Activated CD8-positive, alpha-beta T cell treated with anti-CD3 and anti-CD28 coated beads for 36 hours (primary cell): ENCODE measurements at regions not wholly inside any gene's neighbourhood (a gene's known extent, or its start where the extent isn't known, plus 50 kb on each side); places are given as distances from the start of the nearest gene placed in this dataset.

Experiments
- ATAC-seq: fragments of 200-7000 bp; cut with Tn5 transposase; one replicate; pipeline ENCODE4 v1.10.0; 2021; ENCODE audit warnings: mild to moderate bottlenecking, moderate library complexity
- CTCF ChIA-PET: fragments of 350-600 bp; sonication (Branson Sonifier 250); formaldehyde crosslinking; loops from one replicate; lab custom pipeline; 2021; ENCODE audit warnings: antibody characterized with exemption; lab: Charles Lee
- POLR2A ChIA-PET: fragments of 350-600 bp; sonication (Branson Sonifier 250); formaldehyde crosslinking; loops from one replicate; lab custom pipeline; 2021; ENCODE audit warnings: antibody characterized with exemption; lab: Charles Lee
- DNase-seq: peaks from one replicate; pipeline ENCODE4 v3.0.0-alpha.2; 2020
- H3K27ac Mint-ChIP-seq: one replicate; pipeline ENCODE4 v1.8.0; 2021; ENCODE audit warnings: mild to moderate bottlenecking, mixed read lengths
- H3K27me3 Mint-ChIP-seq: one replicate; pipeline ENCODE4 v1.8.0; 2021; ENCODE audit warnings: mixed read lengths
- H3K36me3 Mint-ChIP-seq: one replicate; pipeline ENCODE4 v1.8.0; 2021; ENCODE audit warnings: low read depth, mixed read lengths
- H3K4me1 Mint-ChIP-seq: one replicate; pipeline ENCODE4 v1.8.0; 2021; ENCODE audit warnings: low read depth, mixed read lengths
- H3K4me3 Mint-ChIP-seq: one replicate; pipeline ENCODE4 v1.8.0; 2021; ENCODE audit warnings: mild to moderate bottlenecking, moderate library complexity, mixed read lengths
- H3K9me3 Mint-ChIP-seq: one replicate; pipeline ENCODE4 v1.8.0; 2021; ENCODE audit warnings: mixed read lengths
- intact Hi-C: fragments of 100-400 bp; cut with micrococcal nuclease; formaldehyde crosslinking; loops from one replicate; pipeline ENCODE4 v1.10.0; 2022
- TF ChIP-seq, protein P1 (sequence below): fragments of 200-600 bp; IDR thresholded peaks from one replicate; pipeline ENCODE4 v1.8.0; 2022; ENCODE audit warnings: antibody characterized with exemption, mild to moderate bottlenecking

DNA sequence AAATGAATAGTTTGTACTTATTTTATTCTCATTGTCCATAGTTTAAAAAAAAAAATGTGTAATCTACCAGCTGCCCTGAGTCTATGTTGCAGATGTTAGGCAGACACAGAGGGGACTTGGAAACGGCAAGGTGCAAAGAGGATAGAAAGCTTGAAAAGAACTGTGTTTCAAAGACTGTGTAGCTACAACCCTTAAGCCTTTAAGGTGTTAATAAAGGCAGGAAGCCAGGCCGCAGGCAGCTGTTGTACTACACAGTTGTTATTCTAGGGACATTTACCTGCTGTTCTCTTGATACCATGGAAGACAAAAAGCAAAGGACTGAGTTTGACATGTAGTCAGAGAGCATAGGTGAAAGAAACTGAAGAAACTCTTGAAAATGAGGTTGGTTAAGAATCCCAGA lies 440.0 kb downstream of the TUSC7 start:
- intact Hi-C loops: no loop called here
- no peaks in the 10 kb centered on the region for H3K27me3 Mint-ChIP-seq
- H3K4me3 Mint-ChIP-seq: no peak overlapping the region

DNA sequence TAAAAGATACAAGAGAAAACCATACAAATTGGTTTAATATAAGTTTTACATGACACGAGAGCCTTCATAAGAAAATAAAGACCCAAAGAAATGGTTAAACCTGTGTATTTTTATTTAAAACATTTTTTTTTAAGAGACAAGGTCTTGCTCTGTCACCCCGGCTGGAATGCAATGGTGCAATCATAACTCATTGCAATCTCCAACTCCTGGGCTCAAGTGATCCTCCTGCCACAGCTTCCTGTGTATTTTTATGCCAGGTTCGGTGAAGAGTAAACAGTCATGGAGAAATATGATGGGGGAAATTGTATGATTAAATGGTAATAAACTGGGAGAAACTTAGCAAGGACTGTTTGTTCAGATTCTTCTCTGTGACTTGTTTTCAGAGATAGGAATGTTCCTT lies 441.0 kb downstream of the TUSC7 start:
- DNase-seq (no peak), ATAC-seq (no peak)
- H3K4me3 Mint-ChIP-seq: no peak overlapping the region
- TF ChIP-seq, protein P1, sequence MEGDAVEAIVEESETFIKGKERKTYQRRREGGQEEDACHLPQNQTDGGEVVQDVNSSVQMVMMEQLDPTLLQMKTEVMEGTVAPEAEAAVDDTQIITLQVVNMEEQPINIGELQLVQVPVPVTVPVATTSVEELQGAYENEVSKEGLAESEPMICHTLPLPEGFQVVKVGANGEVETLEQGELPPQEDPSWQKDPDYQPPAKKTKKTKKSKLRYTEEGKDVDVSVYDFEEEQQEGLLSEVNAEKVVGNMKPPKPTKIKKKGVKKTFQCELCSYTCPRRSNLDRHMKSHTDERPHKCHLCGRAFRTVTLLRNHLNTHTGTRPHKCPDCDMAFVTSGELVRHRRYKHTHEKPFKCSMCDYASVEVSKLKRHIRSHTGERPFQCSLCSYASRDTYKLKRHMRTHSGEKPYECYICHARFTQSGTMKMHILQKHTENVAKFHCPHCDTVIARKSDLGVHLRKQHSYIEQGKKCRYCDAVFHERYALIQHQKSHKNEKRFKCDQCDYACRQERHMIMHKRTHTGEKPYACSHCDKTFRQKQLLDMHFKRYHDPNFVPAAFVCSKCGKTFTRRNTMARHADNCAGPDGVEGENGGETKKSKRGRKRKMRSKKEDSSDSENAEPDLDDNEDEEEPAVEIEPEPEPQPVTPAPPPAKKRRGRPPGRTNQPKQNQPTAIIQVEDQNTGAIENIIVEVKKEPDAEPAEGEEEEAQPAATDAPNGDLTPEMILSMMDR: no peak
- no peaks in the 10 kb centered on the region for H3K36me3 Mint-ChIP-seq
- ChIA-PET POLR2A (no interaction called here), CTCF (interaction anchor here (0.6 kb wide), 1 partner anchor 8 kb away, joined by 3 read pairs; no protein-coding TSS in a partner anchor)
- intact Hi-C loops: no loop called here
- H3K9me3 Mint-ChIP-seq: peaks cover 2% of the 10 kb centered on the region
- no peak overlapping the region for H3K27ac Mint-ChIP-seq
- H3K4me1 Mint-ChIP-seq: no peaks in the 10 kb centered on the region
- no peaks in the 10 kb centered on the region for H3K27me3 Mint-ChIP-seq

More for the DNA sequence above, 440.0 kb downstream of the TUSC7 start:
- H3K36me3 Mint-ChIP-seq: no peaks in the 10 kb centered on the region
- peaks cover 2% of the 10 kb centered on the region for H3K9me3 Mint-ChIP-seq
- no peak for ATAC-seq
- H3K27ac Mint-ChIP-seq: no peak overlapping the region
- DNase-seq: no peak
- TF ChIP-seq, protein P1: no peak
- POLR2A ChIA-PET: no interaction called here
- no peaks in the 10 kb centered on the region for H3K4me1 Mint-ChIP-seq
- CTCF ChIA-PET: no interaction called here

DNA sequence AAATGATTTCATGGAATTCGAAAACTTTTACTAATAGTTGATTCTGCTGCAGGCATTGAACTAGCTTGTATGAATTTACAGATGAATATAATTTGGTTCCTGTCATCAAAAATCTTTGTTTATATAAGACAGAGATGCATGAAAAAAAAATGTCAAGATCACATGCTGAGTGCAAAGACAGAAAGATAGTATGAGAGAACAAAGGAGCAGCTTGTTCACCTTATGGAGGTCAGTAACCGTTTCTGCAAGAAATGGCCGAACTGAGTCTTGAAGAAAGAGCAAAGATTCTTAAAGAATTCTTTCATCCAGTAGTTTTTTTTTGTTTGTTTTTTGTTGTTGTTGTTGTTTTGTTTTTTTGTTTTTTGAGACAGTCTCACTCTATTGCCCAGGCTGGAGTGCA lies 450.6 kb downstream of the TUSC7 start:
- TF ChIP-seq, protein P1: no peak
- DNase-seq (no peak), ATAC-seq (no peak)
- Mint-ChIP-seq H3K4me3 (no peak overlapping the region), H3K27me3 (no peaks in the 10 kb centered on the region), H3K27ac (no peak overlapping the region), H3K36me3 (no peaks in the 10 kb centered on the region), H3K9me3 (no peaks in the 10 kb centered on the region), H3K4me1 (no peaks in the 10 kb centered on the region)
- POLR2A ChIA-PET: no interaction called here
- CTCF ChIA-PET: no interaction called here
- intact Hi-C loops: no loop called here

DNA sequence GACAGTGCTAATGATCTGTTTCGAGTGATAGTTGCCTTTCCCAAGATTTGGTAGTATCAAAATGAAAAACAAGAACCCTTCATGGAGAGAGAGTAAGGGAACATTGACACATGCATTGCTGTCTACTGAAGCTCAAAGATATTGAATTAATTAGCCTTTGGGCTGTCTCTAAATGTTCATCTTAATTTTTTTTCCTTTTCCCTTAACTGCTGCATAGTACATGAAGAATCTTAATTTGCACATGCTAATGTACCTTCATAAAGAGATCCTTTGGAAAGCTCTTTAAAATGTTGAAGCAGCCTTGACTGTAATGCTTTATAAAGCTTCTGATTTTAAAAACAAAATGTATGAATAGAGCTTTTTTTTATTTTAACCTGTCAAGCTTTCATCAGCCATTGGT lies 452.2 kb downstream of the TUSC7 start:
- Mint-ChIP-seq H3K4me1 (no peaks in the 10 kb centered on the region), H3K4me3 (no peak overlapping the region), H3K9me3 (peaks cover 8% of the 10 kb centered on the region), H3K27ac (no peak overlapping the region), H3K27me3 (no peaks in the 10 kb centered on the region), H3K36me3 (no peaks in the 10 kb centered on the region)
- intact Hi-C loops: no loop called here
- ChIA-PET POLR2A (no interaction called here), CTCF (no interaction called here)
- TF ChIP-seq, protein P1: no peak
- no peak for DNase-seq
- no peak for ATAC-seq

DNA sequence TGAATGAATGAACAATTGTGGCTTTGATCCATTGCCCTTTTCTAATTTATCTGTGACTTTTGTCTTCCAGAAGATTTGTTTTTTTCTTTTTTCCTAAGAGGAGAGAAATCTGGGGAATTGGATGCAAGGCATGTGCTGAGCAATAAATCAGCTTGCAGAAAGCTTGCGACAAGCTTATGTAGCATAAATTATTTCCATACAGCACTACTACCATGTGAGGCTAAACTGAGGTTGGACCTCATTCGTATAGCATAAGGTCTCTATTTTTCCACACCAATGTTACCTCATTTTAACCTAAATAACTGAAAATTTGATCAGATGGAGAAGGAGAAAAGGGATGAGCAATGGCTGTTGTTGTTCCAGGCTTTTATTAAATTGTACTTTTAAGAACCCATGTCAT lies 455.6 kb downstream of the TUSC7 start:
- intact Hi-C loops: no loop called here
- POLR2A ChIA-PET: no interaction called here
- H3K9me3 Mint-ChIP-seq: peaks cover 8% of the 10 kb centered on the region
- H3K27ac Mint-ChIP-seq: no peak overlapping the region
- no peaks in the 10 kb centered on the region for H3K4me1 Mint-ChIP-seq
- CTCF ChIA-PET: interaction anchor here (1.0 kb wide), 1 partner anchor 9 kb away, joined by 3 read pairs; no protein-coding TSS in a partner anchor
- ATAC-seq (no peak), DNase-seq (no peak)
- H3K27me3 Mint-ChIP-seq: no peaks in the 10 kb centered on the region
- no peak overlapping the region for H3K4me3 Mint-ChIP-seq
- TF ChIP-seq, protein P1: no peak
- H3K36me3 Mint-ChIP-seq: no peaks in the 10 kb centered on the region
